ENCODE measurements at regions not wholly inside any gene's neighbourhood (a gene's known extent, or its start where the extent isn't known, plus 50 kb on each side); places are given as distances from the start of the nearest gene placed in this dataset.

DNA sequence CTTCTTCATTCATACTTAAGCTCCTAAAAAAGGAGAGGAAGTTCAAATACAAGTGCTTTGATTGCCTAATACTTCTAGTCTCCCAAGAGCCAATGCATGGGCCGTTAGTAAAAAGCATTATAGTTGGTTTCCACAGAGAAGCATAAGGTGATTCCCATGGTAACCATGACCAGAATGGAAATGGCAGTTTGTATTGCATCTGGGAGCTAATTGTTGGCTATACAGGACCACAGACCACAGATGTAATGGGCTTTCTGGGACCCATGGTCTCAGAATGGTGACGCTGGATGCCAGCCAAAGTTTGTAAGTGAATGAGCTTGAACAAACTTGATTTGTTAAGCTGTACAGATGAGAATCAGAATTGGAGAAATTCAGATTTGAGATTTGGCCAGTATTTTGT, 333.9 kb upstream of the C11orf87 start:
- no peaks in the 10 kb centered on the region for H3K36me3 ChIP-seq (ENCODE audit: control insufficient read depth in 3 of 3, insufficient read depth in 3 of 3, low read length in 3 of 3)

DNA sequence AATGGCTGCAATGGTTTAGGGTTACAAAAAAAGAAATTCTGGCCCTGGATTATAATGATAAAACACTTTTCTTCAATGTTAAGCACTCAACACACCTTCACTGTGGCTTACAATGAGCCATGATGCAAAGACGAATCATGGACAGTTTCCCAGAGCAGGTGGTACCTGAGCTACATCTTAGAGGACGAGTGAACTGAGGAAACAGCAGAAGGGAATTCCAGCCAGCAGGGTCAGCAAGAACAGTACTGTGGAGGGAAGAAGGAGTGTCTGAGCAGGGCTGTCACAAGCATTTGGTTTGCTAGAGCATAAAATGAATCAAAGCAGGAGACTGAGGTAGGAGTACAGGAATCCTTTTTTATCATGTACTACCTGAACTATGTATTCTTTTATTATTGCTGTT, 332.8 kb upstream of the C11orf87 start:
- H3K9ac ChIP-seq (ENCODE audit: low read depth in 1 of 3, low read length in 3 of 3) = no peak overlapping the region
- H3K27me3 ChIP-seq (ENCODE audit: control insufficient read depth in 3 of 3, insufficient read depth in 3 of 3, low read length in 3 of 3) = no peaks in the 10 kb centered on the region
- H3K4me1 ChIP-seq (ENCODE audit: control insufficient read depth in 3 of 3, insufficient read depth in 3 of 3, low read length in 3 of 3) = no peaks in the 10 kb centered on the region
- no peak overlapping the region for H3K27ac ChIP-seq (ENCODE audit: low read depth, low read length)
- H3K4me3 ChIP-seq (ENCODE audit: low read length in 3 of 3) = no peak overlapping the region
- no peaks in the 10 kb centered on the region for H3K9me3 ChIP-seq (ENCODE audit: control insufficient read depth in 3 of 3, low read length in 3 of 3)
- no peaks in the 10 kb centered on the region for H3K36me3 ChIP-seq (ENCODE audit: control insufficient read depth in 3 of 3, insufficient read depth in 3 of 3, low read length in 3 of 3)

More for the DNA sequence above, 333.9 kb upstream of the C11orf87 start:
- peaks cover 0 to 2% (median 0%) of the 10 kb centered on the region in 3 donors for H3K9me3 ChIP-seq (ENCODE audit: control insufficient read depth in 3 of 3, low read length in 3 of 3)
- H3K27ac ChIP-seq (ENCODE audit: low read depth, low read length) = no peak overlapping the region
- no peaks in the 10 kb centered on the region for H3K27me3 ChIP-seq (ENCODE audit: control insufficient read depth in 3 of 3, insufficient read depth in 3 of 3, low read length in 3 of 3)
- H3K4me1 ChIP-seq (ENCODE audit: control insufficient read depth in 3 of 3, insufficient read depth in 3 of 3, low read length in 3 of 3) = no peaks in the 10 kb centered on the region
- no peak overlapping the region for H3K9ac ChIP-seq (ENCODE audit: low read depth in 1 of 3, low read length in 3 of 3)
- no peak overlapping the region for H3K4me3 ChIP-seq (ENCODE audit: low read length in 3 of 3)

DNA sequence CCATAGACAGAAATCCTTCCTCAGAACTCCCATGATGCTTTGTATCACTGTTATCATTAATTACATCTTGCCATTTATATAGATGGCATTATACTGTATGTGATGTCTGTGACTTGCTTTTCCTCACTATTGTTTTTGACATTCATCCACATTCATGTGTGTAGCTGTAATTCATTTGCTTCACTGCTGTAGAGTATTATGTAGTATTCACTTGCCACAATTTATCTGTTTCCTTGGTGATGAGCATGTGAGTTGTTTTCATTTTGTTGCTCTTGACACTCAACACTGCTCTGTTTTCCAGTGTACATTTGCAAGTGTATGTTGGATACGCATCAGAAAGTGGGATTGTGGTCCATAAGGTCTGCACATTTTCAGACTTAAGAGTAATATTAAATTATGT, 328.6 kb upstream of the C11orf87 start:
- no peaks in the 10 kb centered on the region for H3K36me3 ChIP-seq (ENCODE audit: control insufficient read depth in 3 of 3, insufficient read depth in 3 of 3, low read length in 3 of 3)

DNA sequence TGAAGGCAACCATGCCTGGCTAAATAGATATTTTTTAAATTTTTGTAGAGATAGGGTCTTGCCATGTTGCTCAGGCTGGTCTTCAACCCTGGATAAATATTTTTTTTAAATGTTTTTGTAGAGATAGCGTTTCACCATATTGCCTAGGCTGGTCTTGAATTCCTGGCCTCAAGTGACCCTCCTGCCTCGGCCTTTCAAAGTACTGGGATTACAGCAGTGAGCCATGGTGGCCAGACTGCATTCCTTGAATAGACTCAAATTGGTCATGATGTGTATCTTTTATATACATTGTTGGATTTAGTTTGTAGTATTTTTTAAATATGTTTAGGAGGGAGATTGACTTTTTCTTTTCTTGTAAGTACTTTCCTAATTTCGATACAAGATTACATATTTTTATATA, 325.7 kb upstream of the C11orf87 start:
- H3K9me3 ChIP-seq (ENCODE audit: control insufficient read depth in 3 of 3, low read length in 3 of 3) = no peaks in the 10 kb centered on the region
- H3K27me3 ChIP-seq (ENCODE audit: control insufficient read depth in 3 of 3, insufficient read depth in 3 of 3, low read length in 3 of 3) = no peaks in the 10 kb centered on the region
- no peak overlapping the region for H3K9ac ChIP-seq (ENCODE audit: low read depth in 1 of 3, low read length in 3 of 3)
- H3K4me3 ChIP-seq (ENCODE audit: low read length in 3 of 3) = no peak overlapping the region
- H3K36me3 ChIP-seq (ENCODE audit: control insufficient read depth in 3 of 3, insufficient read depth in 3 of 3, low read length in 3 of 3) = no peaks in the 10 kb centered on the region
- H3K4me1 ChIP-seq (ENCODE audit: control insufficient read depth in 3 of 3, insufficient read depth in 3 of 3, low read length in 3 of 3) = no peaks in the 10 kb centered on the region
- H3K27ac ChIP-seq (ENCODE audit: low read depth, low read length) = no peak overlapping the region

More for the DNA sequence above, 328.6 kb upstream of the C11orf87 start:
- Histone ChIP-seq H3K27me3 (ENCODE audit: control insufficient read depth in 3 of 3, insufficient read depth in 3 of 3, low read length in 3 of 3) (no peaks in the 10 kb centered on the region), H3K9ac (ENCODE audit: low read depth in 1 of 3, low read length in 3 of 3) (no peak overlapping the region), H3K27ac (ENCODE audit: low read depth, low read length) (no peak overlapping the region), H3K9me3 (ENCODE audit: control insufficient read depth in 3 of 3, low read length in 3 of 3) (no peaks in the 10 kb centered on the region), H3K4me3 (ENCODE audit: low read length in 3 of 3) (no peak overlapping the region), H3K4me1 (ENCODE audit: control insufficient read depth in 3 of 3, insufficient read depth in 3 of 3, low read length in 3 of 3) (no peaks in the 10 kb centered on the region)

DNA sequence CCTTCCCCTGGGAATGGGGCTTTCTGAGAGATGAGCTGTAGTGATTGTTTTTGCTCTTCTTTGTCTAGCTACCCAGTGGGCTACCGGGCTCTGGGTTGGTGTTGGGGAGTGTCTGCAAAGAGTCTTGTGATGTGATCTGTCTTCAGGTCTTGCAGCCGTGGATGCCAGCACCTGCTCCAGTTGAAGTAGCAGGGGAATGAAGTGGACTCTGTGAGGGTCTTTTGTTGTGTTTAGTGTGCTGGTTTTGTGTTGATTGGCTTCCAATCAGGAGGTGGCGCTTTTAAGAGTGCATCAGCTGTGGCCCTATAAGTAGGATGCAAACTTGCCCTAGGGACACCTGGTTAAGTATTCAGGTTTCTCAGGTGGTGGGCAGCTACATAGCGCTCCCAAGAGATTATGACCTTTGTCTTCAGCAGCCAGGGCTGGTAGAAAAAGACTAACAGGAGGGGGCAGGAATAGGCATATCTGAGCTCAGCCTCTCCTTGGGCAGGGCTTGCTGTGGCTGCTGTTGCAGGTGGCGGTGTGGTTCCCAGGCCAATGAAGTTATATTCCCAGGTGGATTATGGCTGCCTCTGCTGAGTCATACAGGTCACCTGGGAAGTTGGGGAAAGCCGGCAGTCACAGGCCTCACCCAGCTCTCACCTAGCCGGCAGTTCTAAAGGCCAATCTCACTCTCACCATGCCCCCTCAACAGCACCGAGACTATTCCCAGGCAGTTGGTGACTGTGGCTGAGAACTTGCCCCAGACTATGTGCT, 315.7 kb upstream of the C11orf87 start:
- H3K9ac ChIP-seq (ENCODE audit: low read depth in 1 of 3, low read length in 3 of 3) = no peak overlapping the region
- H3K27ac ChIP-seq (ENCODE audit: low read depth, low read length) = no peak overlapping the region
- no peaks in the 10 kb centered on the region for H3K9me3 ChIP-seq (ENCODE audit: control insufficient read depth in 3 of 3, low read length in 3 of 3)
- no peaks in the 10 kb centered on the region for H3K27me3 ChIP-seq (ENCODE audit: control insufficient read depth in 3 of 3, insufficient read depth in 3 of 3, low read length in 3 of 3)
- no peak overlapping the region for H3K4me3 ChIP-seq (ENCODE audit: low read length in 3 of 3)
- H3K4me1 ChIP-seq (ENCODE audit: control insufficient read depth in 3 of 3, insufficient read depth in 3 of 3, low read length in 3 of 3) = no peaks in the 10 kb centered on the region
- no peaks in the 10 kb centered on the region for H3K36me3 ChIP-seq (ENCODE audit: control insufficient read depth in 3 of 3, insufficient read depth in 3 of 3, low read length in 3 of 3)

DNA sequence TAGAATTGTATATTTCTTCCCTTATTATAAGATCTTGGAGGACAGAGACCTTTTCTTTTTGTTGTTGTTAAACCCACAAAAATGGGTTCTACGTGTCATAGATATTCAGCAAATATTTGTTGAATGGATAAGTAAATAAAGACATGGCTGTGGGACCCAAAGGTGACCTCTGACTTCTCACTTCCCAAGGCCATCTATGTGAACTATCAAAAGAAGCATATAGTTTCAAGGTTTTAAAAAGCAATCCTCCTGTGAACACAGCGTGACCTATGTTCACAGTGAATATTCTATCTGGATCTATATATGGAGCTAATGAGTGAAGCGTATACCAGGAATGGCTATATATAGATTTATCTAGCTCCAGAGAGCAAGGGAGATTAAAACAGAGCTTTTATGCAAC, 312.8 kb upstream of the C11orf87 start:
- Histone ChIP-seq H3K27ac (ENCODE audit: low read depth, low read length) (no peak overlapping the region), H3K36me3 (ENCODE audit: control insufficient read depth in 3 of 3, insufficient read depth in 3 of 3, low read length in 3 of 3) (no peaks in the 10 kb centered on the region), H3K4me1 (ENCODE audit: control insufficient read depth in 3 of 3, insufficient read depth in 3 of 3, low read length in 3 of 3) (no peaks in the 10 kb centered on the region), H3K27me3 (ENCODE audit: control insufficient read depth in 3 of 3, insufficient read depth in 3 of 3, low read length in 3 of 3) (no peaks in the 10 kb centered on the region), H3K4me3 (ENCODE audit: low read length in 3 of 3) (no peak overlapping the region), H3K9me3 (ENCODE audit: control insufficient read depth in 3 of 3, low read length in 3 of 3) (no peaks in the 10 kb centered on the region), H3K9ac (ENCODE audit: low read depth in 1 of 3, low read length in 3 of 3) (no peak overlapping the region)

DNA sequence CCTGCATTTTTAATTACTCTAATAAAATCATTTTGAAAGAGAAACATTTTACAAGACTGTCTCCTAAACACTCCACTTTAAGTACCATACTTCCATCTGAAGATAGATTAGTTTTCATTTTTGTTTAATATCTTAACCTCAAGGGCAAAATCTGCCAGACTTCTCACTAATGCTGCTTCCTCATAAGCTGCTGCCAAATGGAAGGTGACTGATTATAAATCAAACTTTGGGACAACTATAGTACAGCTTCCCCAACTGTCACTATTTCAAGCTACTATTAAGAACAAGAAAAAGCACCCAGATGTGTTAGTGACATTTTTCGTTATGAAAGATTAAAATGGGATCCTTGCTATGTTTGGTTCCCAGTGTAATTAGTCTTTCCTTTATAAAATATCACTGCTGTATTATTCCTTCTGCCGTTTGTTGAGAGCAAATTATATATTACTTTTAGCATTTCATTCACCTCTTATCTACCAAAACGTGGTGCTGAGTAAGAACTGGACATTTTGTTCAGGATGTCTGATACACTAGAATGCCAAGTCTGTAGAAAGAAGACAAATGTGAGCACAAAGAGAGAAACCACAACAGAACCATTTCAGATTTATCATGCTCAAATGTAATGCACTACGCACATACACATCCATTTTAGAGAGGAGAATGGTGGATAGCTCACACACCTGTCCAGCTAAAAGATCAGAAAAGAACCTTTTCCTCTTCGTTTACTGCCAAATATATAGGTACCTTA, 312.2 kb upstream of the C11orf87 start:
- Histone ChIP-seq H3K27ac (ENCODE audit: low read depth, low read length) (no peak overlapping the region), H3K36me3 (ENCODE audit: control insufficient read depth in 3 of 3, insufficient read depth in 3 of 3, low read length in 3 of 3) (no peaks in the 10 kb centered on the region), H3K9ac (ENCODE audit: low read depth in 1 of 3, low read length in 3 of 3) (no peak overlapping the region), H3K4me1 (ENCODE audit: control insufficient read depth in 3 of 3, insufficient read depth in 3 of 3, low read length in 3 of 3) (no peaks in the 10 kb centered on the region), H3K27me3 (ENCODE audit: control insufficient read depth in 3 of 3, insufficient read depth in 3 of 3, low read length in 3 of 3) (no peaks in the 10 kb centered on the region), H3K4me3 (ENCODE audit: low read length in 3 of 3) (no peak overlapping the region), H3K9me3 (ENCODE audit: control insufficient read depth in 3 of 3, low read length in 3 of 3) (no peaks in the 10 kb centered on the region)

DNA sequence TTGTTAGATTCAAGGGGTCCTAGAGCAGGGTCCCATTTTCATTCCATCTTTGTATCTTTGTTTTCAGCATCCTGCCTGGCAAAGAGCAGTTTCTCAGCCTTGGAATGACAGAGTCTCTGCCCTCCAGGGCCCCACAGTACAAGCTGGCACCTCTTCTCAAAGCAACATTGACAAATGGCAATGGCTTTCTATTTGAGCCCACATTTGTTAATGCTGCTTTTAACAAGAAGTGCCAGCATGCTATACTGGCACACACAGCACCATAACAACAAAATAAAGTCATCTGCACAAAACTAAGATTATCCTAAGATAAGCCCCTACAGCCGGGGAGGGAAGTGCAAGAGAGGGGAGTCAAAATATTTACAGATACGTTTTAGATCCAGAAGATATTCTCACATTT, 309.7 kb upstream of the C11orf87 start:
- Histone ChIP-seq H3K9me3 (ENCODE audit: control insufficient read depth in 3 of 3, low read length in 3 of 3) (no peaks in the 10 kb centered on the region), H3K36me3 (ENCODE audit: control insufficient read depth in 3 of 3, insufficient read depth in 3 of 3, low read length in 3 of 3) (no peaks in the 10 kb centered on the region), H3K27ac (ENCODE audit: low read depth, low read length) (no peak overlapping the region), H3K4me1 (ENCODE audit: control insufficient read depth in 3 of 3, insufficient read depth in 3 of 3, low read length in 3 of 3) (no peaks in the 10 kb centered on the region), H3K4me3 (ENCODE audit: low read length in 3 of 3) (no peak overlapping the region), H3K9ac (ENCODE audit: low read depth in 1 of 3, low read length in 3 of 3) (no peak overlapping the region), H3K27me3 (ENCODE audit: control insufficient read depth in 3 of 3, insufficient read depth in 3 of 3, low read length in 3 of 3) (no peaks in the 10 kb centered on the region)

DNA sequence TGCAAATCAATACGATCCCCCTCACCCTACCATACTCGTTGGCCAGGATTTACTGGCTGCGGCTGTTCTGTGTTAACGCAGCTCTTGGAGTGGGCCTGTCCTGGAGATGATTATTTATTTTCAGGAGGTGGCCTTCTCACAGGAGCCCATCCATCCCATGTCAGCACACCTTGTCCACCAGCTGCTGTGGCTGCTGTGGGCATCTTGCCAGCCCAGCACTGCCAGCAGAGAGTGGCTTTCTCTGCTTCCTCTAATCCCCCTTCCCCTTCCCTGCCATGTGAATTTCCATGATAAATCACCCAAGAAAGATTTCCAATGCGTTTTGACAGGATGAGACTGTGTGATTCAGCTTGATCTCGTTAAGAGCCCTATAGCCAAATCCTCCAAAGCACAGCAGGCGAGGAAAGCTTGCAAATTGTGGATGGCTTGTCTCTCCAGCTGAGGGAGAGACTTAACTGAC, 309.1 kb upstream of the C11orf87 start:
- Histone ChIP-seq H3K9me3 (ENCODE audit: control insufficient read depth in 3 of 3, low read length in 3 of 3) (no peaks in the 10 kb centered on the region), H3K4me1 (ENCODE audit: control insufficient read depth in 3 of 3, insufficient read depth in 3 of 3, low read length in 3 of 3) (no peaks in the 10 kb centered on the region), H3K27me3 (ENCODE audit: control insufficient read depth in 3 of 3, insufficient read depth in 3 of 3, low read length in 3 of 3) (no peaks in the 10 kb centered on the region), H3K36me3 (ENCODE audit: control insufficient read depth in 3 of 3, insufficient read depth in 3 of 3, low read length in 3 of 3) (no peaks in the 10 kb centered on the region), H3K4me3 (ENCODE audit: low read length in 3 of 3) (no peak overlapping the region), H3K9ac (ENCODE audit: low read depth in 1 of 3, low read length in 3 of 3) (no peak overlapping the region), H3K27ac (ENCODE audit: low read depth, low read length) (no peak overlapping the region)

DNA sequence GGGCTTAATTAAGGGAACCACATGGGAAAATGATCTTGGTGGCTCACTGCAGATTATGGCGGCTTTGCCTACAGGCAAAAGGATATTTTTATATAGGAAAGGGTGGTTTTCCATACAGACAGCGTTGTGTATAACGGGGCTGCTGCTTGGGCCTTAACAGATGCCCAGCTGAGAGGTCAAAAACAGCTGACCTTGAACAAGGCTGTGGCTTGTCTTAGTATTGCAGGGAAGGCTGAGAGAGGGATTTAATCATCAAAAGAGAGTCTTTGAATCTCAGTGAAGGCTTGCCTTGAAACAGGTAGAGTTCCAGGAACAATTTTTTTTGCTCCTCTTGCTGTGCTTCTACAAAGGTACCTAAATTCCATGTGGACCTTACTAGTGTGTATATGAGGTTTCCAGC, 301.6 kb upstream of the C11orf87 start:
- Histone ChIP-seq H3K27me3 (ENCODE audit: control insufficient read depth in 3 of 3, insufficient read depth in 3 of 3, low read length in 3 of 3) (no peaks in the 10 kb centered on the region), H3K9me3 (ENCODE audit: control insufficient read depth in 3 of 3, low read length in 3 of 3) (no peaks in the 10 kb centered on the region), H3K9ac (ENCODE audit: low read depth in 1 of 3, low read length in 3 of 3) (no peak overlapping the region), H3K4me1 (ENCODE audit: control insufficient read depth in 3 of 3, insufficient read depth in 3 of 3, low read length in 3 of 3) (peaks cover 7 to 11% (median 10%) of the 10 kb centered on the region in 3 donors), H3K27ac (ENCODE audit: low read depth, low read length) (no peak overlapping the region), H3K4me3 (ENCODE audit: low read length in 3 of 3) (no peak overlapping the region), H3K36me3 (ENCODE audit: control insufficient read depth in 3 of 3, insufficient read depth in 3 of 3, low read length in 3 of 3) (no peaks in the 10 kb centered on the region)
